Activated T-cell treated with anti-CD3 and anti-CD28 coated beads, Interleukin-2, amount 50 U/mL, for 1 hour (primary cell): ENCODE measurements at regions not wholly inside any gene's neighbourhood (a gene's known extent, or its start where the extent isn't known, plus 50 kb on each side); places are given as distances from the start of the nearest gene placed in this dataset.

Experiments
- DNase-seq: peaks from one replicate; pipeline ENCODE4 v3.0.0-alpha.2; 2020

GRCh38 chr22:44549701-44550100 is 51.7 kb upstream of the RTL6 start:
- no peak for DNase-seq

GRCh38 chr22:44548981-44549380 is 50.9 kb upstream of the RTL6 start:
- DNase-seq, result no peak
